Dendritic cell treated with granulocyte-macrophage colony-stimulating factor and Interleukin-4, amounts not matched to agents 40 ng/mL and 50 ng/mL, for 4 days (primary cell): ENCODE measurements at regions not wholly inside any gene's neighbourhood (a gene's known extent, or its start where the extent isn't known, plus 50 kb on each side); places are given as distances from the start of the nearest gene placed in this dataset.

Experiments
- H3K27ac Mint-ChIP-seq: one replicate; pipeline ENCODE4 v1.8.0; 2022; ENCODE audit warnings: mild to moderate bottlenecking, mixed read lengths
- H3K27me3 Mint-ChIP-seq: one replicate; pipeline ENCODE4 v1.8.0; 2022; ENCODE audit warnings: mild to moderate bottlenecking, mixed read lengths
- H3K36me3 Mint-ChIP-seq: one replicate; pipeline ENCODE4 v1.8.0; 2022; ENCODE audit warnings: low read depth, mixed read lengths
- H3K4me1 Mint-ChIP-seq: one replicate; pipeline ENCODE4 v1.8.0; 2022; ENCODE audit warnings: low read depth, mixed read lengths
- H3K4me3 Mint-ChIP-seq: one replicate; pipeline ENCODE4 v1.8.0; 2022; ENCODE audit warnings: mild to moderate bottlenecking, moderate library complexity, mixed read lengths
- H3K9me3 Mint-ChIP-seq: one replicate; pipeline ENCODE4 v1.8.0; 2022; ENCODE audit warnings: mixed read lengths
- intact Hi-C: fragments of 100-400 bp; cut with micrococcal nuclease; formaldehyde crosslinking; loops from one replicate; pipeline ENCODE4 v1.15.0; 2022

DNA sequence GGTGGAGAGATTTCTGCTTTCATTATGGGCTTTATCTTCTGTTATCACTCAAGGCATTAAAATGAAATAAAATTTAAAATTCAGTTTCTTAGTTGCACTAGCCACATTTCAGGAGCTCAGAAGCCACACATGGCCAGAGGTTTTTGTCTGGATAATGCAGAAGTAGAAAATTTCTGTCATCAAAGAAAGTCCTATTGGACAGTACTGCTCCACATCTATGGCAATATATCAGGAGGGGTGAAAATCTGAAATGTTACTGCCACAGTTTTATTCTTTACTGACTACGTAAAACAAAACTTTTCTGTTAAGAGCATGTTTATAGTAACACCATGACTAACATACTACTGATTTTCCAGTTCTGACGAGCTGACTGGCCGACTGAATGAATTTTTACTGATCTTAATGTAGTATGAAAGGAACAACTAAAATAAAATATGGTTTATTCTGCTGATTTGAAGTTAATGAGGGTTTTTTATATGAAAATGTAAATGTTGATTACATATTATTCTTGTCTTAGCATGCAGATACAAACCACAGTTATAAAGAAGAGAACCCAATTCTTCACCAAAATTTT is 264.0 kb upstream of the HAND2 start:
- intact Hi-C loops = no loop called here
- no peaks in the 10 kb centered on the region for H3K27me3 Mint-ChIP-seq
- no peaks in the 10 kb centered on the region for H3K9me3 Mint-ChIP-seq
- H3K4me3 Mint-ChIP-seq = no peak overlapping the region
- H3K4me1 Mint-ChIP-seq = no peaks in the 10 kb centered on the region
- no peak overlapping the region for H3K27ac Mint-ChIP-seq
- no peaks in the 10 kb centered on the region for H3K36me3 Mint-ChIP-seq

DNA sequence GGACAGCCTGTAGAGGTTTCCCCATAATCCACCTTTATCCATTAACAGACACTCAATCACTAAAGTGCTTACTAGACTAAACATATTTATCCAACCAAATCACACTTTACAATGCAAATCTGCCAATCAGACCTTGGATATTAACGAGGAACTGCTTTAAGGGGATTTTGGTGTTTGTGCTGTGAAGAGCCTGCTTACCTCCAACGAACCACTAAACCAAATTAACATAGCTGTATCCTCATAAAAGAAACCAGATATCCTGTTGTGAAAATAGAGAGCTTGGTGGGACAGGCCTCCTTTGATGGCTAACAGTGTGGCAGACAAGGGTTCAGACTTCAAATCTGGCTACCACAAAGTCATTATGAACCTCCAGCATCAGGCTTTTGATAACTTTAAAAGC is 252.6 kb upstream of the HAND2 start:
- Mint-ChIP-seq H3K27ac (no peak overlapping the region), H3K4me1 (no peaks in the 10 kb centered on the region)

DNA sequence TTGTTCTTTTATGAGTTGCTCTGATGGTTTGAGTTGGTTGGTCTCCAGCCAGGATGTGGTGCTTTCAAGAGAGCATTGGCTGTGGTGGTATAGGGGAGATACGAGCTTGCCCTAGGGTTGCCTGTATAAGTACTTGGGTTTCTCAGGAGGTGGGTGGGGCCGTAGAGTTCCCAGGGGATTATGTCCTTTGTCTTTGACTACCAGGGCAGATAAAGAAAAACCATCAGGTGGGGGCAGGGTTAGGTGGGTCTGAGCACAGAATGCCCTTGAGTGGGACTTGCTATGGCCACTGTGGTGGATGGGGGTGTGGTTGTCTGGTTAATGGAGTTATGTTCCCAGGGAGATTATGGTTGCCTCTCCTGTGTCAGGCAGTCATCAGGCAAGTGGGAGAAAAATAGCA is 247.9 kb upstream of the HAND2 start:
- Mint-ChIP-seq H3K27ac (no peak overlapping the region), H3K4me3 (no peak overlapping the region), H3K36me3 (no peaks in the 10 kb centered on the region), H3K9me3 (peaks cover 32% of the 10 kb centered on the region), H3K4me1 (no peaks in the 10 kb centered on the region), H3K27me3 (no peaks in the 10 kb centered on the region)
- intact Hi-C loops = no loop called here

More for the DNA sequence above, 252.6 kb upstream of the HAND2 start:
- no peaks in the 10 kb centered on the region for H3K36me3 Mint-ChIP-seq
- H3K9me3 Mint-ChIP-seq = peaks cover 36% of the 10 kb centered on the region
- H3K4me3 Mint-ChIP-seq = no peak overlapping the region
- intact Hi-C loops = no loop called here
- no peaks in the 10 kb centered on the region for H3K27me3 Mint-ChIP-seq

DNA sequence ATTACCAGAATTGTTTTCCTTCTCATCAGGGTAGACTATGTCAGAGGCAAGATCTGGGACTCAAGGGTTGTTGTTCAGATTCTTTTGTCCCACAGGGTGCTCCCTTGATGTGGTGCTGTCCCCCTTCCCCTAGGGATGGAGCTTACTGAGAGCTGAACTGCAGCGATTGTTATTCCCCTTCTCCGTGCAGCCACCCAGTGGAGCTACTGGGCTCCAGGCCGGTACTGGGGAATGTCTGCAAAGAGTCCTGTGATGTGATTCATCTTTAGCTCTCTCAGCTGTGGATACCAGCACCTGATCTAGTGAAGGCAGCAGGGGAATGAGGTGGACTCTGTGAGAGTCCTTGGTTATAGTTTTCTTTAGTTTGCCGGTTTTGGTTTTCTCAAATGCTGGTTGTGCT is 247.4 kb upstream of the HAND2 start:
- no peaks in the 10 kb centered on the region for H3K36me3 Mint-ChIP-seq
- intact Hi-C loops = no loop called here
- no peaks in the 10 kb centered on the region for H3K4me1 Mint-ChIP-seq
- H3K9me3 Mint-ChIP-seq = peaks cover 32% of the 10 kb centered on the region
- H3K4me3 Mint-ChIP-seq = no peak overlapping the region
- no peaks in the 10 kb centered on the region for H3K27me3 Mint-ChIP-seq
- no peak overlapping the region for H3K27ac Mint-ChIP-seq

DNA sequence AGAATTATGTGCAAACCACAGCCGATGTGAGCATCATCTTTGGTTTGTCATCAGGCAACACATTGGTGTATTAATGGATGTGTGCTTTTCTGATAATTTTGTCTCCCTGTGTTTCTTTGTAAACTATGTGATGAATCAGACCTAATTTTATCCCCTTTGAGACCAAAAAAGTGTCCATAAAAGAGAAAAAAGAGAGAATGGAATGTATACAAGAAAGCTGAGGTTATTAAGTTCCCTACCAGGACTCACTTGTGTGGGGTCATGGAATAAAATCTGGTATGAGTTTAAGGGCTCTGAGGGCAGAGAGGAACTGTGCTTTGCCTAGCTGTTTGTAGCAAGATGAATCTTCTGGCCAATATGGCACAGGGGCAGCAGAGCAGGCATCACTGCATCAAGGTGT is 239.5 kb upstream of the HAND2 start:
- H3K36me3 Mint-ChIP-seq = no peaks in the 10 kb centered on the region
- H3K27me3 Mint-ChIP-seq = no peaks in the 10 kb centered on the region
- no peak overlapping the region for H3K4me3 Mint-ChIP-seq
- no peak overlapping the region for H3K27ac Mint-ChIP-seq
- H3K9me3 Mint-ChIP-seq = no peaks in the 10 kb centered on the region
- H3K4me1 Mint-ChIP-seq = no peaks in the 10 kb centered on the region
- intact Hi-C loops = no loop called here

DNA sequence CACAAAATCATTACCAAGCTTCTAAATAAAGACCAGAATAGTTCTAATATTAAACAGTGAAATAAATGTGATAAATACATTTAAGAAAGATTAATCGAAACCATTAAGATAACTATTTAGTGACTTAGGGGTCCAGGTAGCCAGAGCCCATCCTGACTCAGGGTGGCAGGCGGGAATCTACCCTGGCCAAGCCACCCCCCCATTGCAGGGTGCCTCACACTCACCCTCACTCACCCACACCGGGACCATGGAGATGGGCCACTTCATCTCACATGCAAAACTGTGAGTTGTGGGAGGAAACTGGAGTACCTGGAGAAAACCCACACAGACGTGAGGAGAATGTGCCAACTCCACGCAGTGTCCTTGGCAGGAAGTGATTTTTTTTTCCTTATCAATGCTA is 237.6 kb upstream of the HAND2 start:
- H3K9me3 Mint-ChIP-seq = no peaks in the 10 kb centered on the region
- intact Hi-C loops = no loop called here
- H3K27ac Mint-ChIP-seq = no peak overlapping the region
- no peaks in the 10 kb centered on the region for H3K36me3 Mint-ChIP-seq
- no peaks in the 10 kb centered on the region for H3K27me3 Mint-ChIP-seq
- H3K4me3 Mint-ChIP-seq = no peak overlapping the region
- H3K4me1 Mint-ChIP-seq = no peaks in the 10 kb centered on the region

DNA sequence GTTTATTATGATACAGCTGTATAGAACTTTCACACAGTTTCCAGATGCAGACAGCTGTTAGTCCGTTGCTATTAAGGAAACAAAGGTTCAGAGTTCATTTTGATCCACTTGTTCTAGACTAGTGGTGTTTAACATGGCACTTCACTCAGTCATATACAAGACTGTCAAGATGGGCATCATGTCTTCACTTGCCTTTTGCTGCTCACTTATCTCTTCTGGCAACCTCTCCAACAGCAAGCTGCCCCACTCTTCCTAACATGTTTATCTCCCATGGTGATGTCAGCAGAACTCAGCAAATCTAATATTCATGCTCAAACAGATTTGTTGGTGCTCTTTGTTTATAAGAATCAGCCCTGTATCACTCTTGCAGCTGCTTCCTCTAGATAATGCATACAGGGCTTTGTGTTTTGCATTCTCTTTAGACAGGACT is 236.2 kb upstream of the HAND2 start:
- Mint-ChIP-seq H3K27me3 (no peaks in the 10 kb centered on the region), H3K9me3 (no peaks in the 10 kb centered on the region), H3K4me3 (no peak overlapping the region), H3K36me3 (no peaks in the 10 kb centered on the region), H3K4me1 (no peaks in the 10 kb centered on the region), H3K27ac (no peak overlapping the region)
- intact Hi-C loops = no loop called here

DNA sequence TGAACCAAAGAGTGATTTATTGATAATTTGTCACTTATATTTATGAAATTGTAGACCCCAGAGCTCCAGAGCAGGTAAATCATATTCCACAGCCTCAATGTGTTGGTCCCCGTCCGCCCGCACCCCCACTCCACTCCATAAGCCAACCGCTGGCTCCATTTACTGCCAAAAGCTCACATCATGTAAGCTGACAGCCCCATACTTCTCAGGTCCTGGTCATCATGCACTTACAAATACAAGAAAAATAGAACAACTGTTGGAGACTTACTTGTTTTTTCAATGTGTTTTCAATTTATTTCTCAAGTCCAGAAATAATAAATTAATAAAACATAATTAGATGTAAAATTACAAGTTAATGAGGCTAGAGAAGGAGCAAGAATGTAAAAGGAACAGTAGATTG is 235.7 kb upstream of the HAND2 start:
- no peak overlapping the region for H3K27ac Mint-ChIP-seq
- H3K36me3 Mint-ChIP-seq = no peaks in the 10 kb centered on the region
- intact Hi-C loops = no loop called here
- H3K9me3 Mint-ChIP-seq = no peaks in the 10 kb centered on the region
- no peak overlapping the region for H3K4me3 Mint-ChIP-seq
- H3K4me1 Mint-ChIP-seq = no peaks in the 10 kb centered on the region
- H3K27me3 Mint-ChIP-seq = no peaks in the 10 kb centered on the region

DNA sequence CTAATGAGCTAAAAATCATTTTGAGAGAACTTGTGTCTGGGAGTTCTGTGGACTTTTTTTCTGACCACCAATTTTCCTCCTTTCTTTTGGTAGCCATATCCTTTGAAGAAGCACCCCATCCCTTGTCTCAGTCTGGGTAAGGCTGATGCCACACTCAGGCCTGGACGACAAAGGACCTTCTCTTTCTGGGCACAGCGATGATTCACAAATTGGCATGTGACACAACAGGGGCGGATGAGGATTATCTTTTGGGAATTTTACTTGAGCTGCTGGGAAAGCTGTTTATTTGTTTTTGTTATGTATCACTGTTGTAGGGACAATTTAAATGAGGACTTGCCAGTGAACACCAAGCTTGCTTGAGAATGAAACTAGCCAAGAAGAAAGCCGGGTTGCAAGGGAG is 233.4 kb upstream of the HAND2 start:
- Mint-ChIP-seq H3K27ac (no peak overlapping the region), H3K9me3 (no peaks in the 10 kb centered on the region), H3K36me3 (no peaks in the 10 kb centered on the region), H3K27me3 (no peaks in the 10 kb centered on the region), H3K4me3 (no peak overlapping the region), H3K4me1 (no peaks in the 10 kb centered on the region)
- intact Hi-C loops = no loop called here

DNA sequence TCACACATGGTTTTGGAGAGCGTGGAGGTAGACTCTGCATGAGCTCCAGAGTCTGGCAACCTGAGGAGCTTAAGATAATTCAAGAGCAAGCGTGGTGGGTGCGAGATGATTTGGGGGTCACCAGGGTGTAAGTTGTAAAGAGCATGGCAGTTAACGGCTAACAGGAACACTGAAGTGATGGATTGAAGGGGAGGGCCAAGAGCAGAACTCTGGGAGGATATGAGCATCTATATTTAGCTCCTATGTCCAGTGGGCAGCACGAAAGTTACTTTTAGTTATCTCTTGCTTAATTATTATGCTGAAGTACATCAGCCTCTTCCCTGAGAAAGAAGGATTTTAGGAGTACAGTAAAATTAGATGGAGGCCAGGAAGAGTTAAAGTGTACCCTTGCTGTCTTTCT is 231.9 kb upstream of the HAND2 start:
- no peaks in the 10 kb centered on the region for H3K27me3 Mint-ChIP-seq
- no peaks in the 10 kb centered on the region for H3K9me3 Mint-ChIP-seq
- no peak overlapping the region for H3K27ac Mint-ChIP-seq
- intact Hi-C loops = no loop called here
- H3K4me1 Mint-ChIP-seq = no peaks in the 10 kb centered on the region
- no peak overlapping the region for H3K4me3 Mint-ChIP-seq
- H3K36me3 Mint-ChIP-seq = no peaks in the 10 kb centered on the region

DNA sequence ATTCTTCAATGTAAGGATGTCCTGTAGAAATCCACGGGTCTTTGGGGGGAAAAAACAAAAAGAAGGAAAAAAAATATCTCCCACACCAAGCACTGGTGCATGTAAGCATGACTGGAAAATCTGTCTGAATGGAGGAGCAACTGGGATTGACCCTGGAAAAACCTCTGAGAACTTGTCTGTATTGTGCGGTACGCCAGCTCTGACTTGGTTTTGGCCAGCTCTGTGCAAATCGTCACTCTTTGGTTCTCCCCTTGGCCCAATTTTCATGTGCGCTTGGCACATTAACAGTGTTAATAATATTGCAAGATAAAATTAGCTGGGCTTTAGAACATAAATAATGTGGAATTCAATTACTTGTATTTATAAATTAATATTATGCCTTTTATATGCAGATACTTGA is 231.2 kb upstream of the HAND2 start:
- H3K4me3 Mint-ChIP-seq = no peak overlapping the region
- no peak overlapping the region for H3K27ac Mint-ChIP-seq
- no peaks in the 10 kb centered on the region for H3K27me3 Mint-ChIP-seq
- no peaks in the 10 kb centered on the region for H3K9me3 Mint-ChIP-seq
- intact Hi-C loops = no loop called here
- H3K4me1 Mint-ChIP-seq = no peaks in the 10 kb centered on the region
- H3K36me3 Mint-ChIP-seq = no peaks in the 10 kb centered on the region

DNA sequence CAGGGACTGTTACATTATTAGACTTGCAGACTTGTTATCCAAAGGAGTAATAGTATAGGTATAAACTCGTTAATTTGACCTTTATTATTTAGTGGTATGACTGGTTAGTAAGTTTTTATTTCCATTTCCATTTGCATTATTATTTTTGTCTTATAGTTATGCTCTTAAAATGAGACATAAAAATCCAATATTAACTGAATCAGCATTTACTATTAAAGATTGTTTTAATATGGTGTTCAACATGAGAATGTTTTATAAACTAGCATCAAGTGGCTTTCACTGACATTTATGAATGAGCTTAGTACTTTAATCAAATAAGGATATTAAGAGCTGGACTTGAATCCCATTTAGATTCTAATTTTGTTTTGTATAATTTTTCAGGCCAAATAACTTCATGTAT is 228.1 kb upstream of the HAND2 start:
- no peak overlapping the region for H3K4me3 Mint-ChIP-seq
- H3K4me1 Mint-ChIP-seq = no peaks in the 10 kb centered on the region
- no peak overlapping the region for H3K27ac Mint-ChIP-seq
- no peaks in the 10 kb centered on the region for H3K9me3 Mint-ChIP-seq
- H3K27me3 Mint-ChIP-seq = no peaks in the 10 kb centered on the region
- H3K36me3 Mint-ChIP-seq = no peaks in the 10 kb centered on the region
- intact Hi-C loops = no loop called here

DNA sequence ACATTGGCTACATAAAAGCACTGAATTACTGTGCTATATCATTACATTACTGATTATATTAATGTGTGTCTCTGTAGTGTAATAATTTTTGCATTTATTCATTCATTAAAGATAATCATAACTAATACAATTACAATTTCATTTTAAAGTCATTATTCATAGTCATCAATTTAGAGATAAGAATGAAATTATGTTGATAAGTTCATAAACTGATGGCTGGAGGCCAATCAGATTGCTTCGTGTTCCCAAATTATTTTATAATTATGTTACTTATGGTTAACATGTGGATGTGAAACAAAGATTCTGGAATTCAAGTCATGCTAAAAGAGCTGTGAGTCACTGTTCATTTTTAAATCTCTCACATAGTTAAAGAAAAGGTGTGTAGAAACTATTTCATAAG is 223.4 kb upstream of the HAND2 start:
- intact Hi-C loops = loop anchor here (2.0 to 5.0 kb wide), 2 partner anchors 247 to 331 kb away; no protein-coding TSS in a partner anchor
- Mint-ChIP-seq H3K4me3 (no peak overlapping the region), H3K36me3 (no peaks in the 10 kb centered on the region), H3K9me3 (no peaks in the 10 kb centered on the region), H3K27ac (no peak overlapping the region), H3K27me3 (no peaks in the 10 kb centered on the region), H3K4me1 (no peaks in the 10 kb centered on the region)

DNA sequence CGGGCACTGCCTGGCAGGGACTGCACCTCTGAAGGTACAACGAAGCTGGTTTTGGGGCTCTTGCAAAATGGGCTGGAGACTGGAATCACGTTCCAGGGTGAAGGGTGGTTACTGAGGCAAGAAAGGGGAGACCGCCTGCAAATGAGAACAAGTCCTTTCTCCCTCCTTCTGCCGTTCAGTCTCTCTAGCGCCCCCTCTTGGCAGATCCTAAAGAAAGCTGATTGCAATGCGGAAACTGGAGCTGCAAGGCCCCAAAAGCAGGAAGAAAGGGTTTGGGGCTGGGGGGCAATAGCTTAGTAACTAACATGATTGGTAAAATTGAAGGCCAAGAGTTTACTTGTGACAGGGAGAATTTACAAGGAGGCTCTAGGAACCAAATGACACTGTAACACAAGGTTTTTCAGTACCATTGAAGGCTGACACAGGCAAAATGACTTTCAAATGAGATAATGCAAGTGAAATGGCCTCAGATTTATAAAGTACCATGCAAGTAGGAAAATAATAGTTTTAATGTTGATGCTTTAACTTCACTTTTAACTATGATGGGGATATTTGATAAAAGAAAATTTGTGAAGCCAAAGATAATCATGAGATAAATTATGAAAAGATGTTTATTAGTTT is 222.7 kb upstream of the HAND2 start:
- no peaks in the 10 kb centered on the region for H3K9me3 Mint-ChIP-seq
- no peaks in the 10 kb centered on the region for H3K36me3 Mint-ChIP-seq
- H3K4me1 Mint-ChIP-seq = no peaks in the 10 kb centered on the region
- no peak overlapping the region for H3K27ac Mint-ChIP-seq
- no peaks in the 10 kb centered on the region for H3K27me3 Mint-ChIP-seq
- no peak overlapping the region for H3K4me3 Mint-ChIP-seq
- intact Hi-C loops = loop anchor here (2.0 to 5.0 kb wide), 2 partner anchors 246 to 330 kb away; no protein-coding TSS in a partner anchor

DNA sequence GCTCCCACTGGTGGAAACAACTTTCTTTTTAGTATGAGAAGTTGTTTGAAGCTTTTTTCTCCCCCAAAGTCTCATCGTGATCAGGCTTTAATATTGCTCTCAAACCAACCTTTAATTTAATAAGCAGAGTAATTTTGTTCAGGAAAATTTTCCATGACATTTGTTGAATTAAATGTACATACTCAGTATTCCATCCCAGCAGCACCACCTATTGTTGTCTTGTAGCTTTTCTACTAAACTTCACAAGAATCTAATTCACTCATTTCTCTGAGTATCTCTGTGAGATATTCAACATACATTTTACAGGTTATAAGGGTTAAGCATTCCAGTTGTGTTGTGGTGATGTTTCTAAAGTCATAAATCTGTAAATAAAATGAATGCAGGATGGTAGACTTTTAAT is 218.3 kb upstream of the HAND2 start:
- no peaks in the 10 kb centered on the region for H3K9me3 Mint-ChIP-seq
- no peak overlapping the region for H3K27ac Mint-ChIP-seq
- H3K4me1 Mint-ChIP-seq = no peaks in the 10 kb centered on the region
- intact Hi-C loops = no loop called here
- no peaks in the 10 kb centered on the region for H3K36me3 Mint-ChIP-seq
- no peaks in the 10 kb centered on the region for H3K27me3 Mint-ChIP-seq
- no peak overlapping the region for H3K4me3 Mint-ChIP-seq
